Esophagus muscularis mucosa (tissue), 3 donors: ENCODE measurements at regions not wholly inside any gene's neighbourhood (a gene's known extent, or its start where the extent isn't known, plus 50 kb on each side); places are given as distances from the start of the nearest gene placed in this dataset.

Experiments used
- CTCF ChIP-seq, 3 experiments: fragments of 200-600 bp in 2 of 3; fragments of 450-650 bp in 1 of 3; sonication (generic) in 2 of 3; IDR thresholded peaks; one replicate each; pipeline ENCODE4 v1.5.1; 2017 to 2019; ENCODE audit warnings: antibody characterized with exemption in 3 of 3, mild to moderate bottlenecking in 2 of 3, moderate library complexity in 1 of 3
- POLR2A ChIP-seq: fragments of 450-650 bp; IDR thresholded peaks from one replicate; pipeline ENCODE4 v1.6.1; 2017; ENCODE audit warnings: antibody characterized with exemption, moderate library complexity, mild to moderate bottlenecking, low read depth

GRCh38 chr10:117477961-117478670, 64.4 kb upstream of the EMX2 start:
- TF ChIP-seq CTCF (IDR thresholded peaks at IDR 0.05) (peak in 1 of 3 experiments; percentile 3), POLR2A (no peak)
